ENCODE measurements at regions not wholly inside any gene's neighbourhood (a gene's known extent, or its start where the extent isn't known, plus 50 kb on each side); places are given as distances from the start of the nearest gene placed in this dataset.

GRCh38 chr4:126369076-126369475 lies 1054.3 kb downstream of the FAT4 start:
- Histone ChIP-seq H3K27me3 (ENCODE audit: insufficient read depth, insufficient read length) (no peaks in the 10 kb centered on the region), H3K9me3 (ENCODE audit: insufficient read depth, low read length) (no peaks in the 10 kb centered on the region), H3K36me3 (ENCODE audit: insufficient read depth, insufficient read length, low read length) (no peaks in the 10 kb centered on the region), H3K4me3 (ENCODE audit: insufficient read length, low read depth) (no peak overlapping the region), H3K9ac (ENCODE audit: insufficient read length, low read depth) (no peak overlapping the region), H3K4me1 (ENCODE audit: insufficient read depth, insufficient read length) (no peaks in the 10 kb centered on the region)
- no peak for TF ChIP-seq ZNF274 (IDR thresholded peaks at IDR 0.05; ENCODE audit: low read depth, low read length)
- no peak for TF ChIP-seq YY1 (IDR thresholded peaks at IDR 0.05; ENCODE audit: insufficient read depth, insufficient read length)
- no peak for TF ChIP-seq SUZ12 (IDR thresholded peaks at IDR 0.05; ENCODE audit: extremely low read depth, insufficient read depth, insufficient read length)
- DNase-seq (ENCODE audit: low read depth, low spot score): no peak

- Histone ChIP-seq H3K4me3 (ENCODE audit: insufficient read length, low read depth) (no peak overlapping the region), H3K9me3 (ENCODE audit: insufficient read depth, low read length) (no peaks in the 10 kb centered on the region), H3K27me3 (ENCODE audit: insufficient read depth, insufficient read length) (no peaks in the 10 kb centered on the region), H3K4me1 (ENCODE audit: insufficient read depth, insufficient read length) (no peaks in the 10 kb centered on the region), H3K9ac (ENCODE audit: insufficient read length, low read depth) (no peak overlapping the region), H3K36me3 (ENCODE audit: insufficient read depth, insufficient read length, low read length) (no peaks in the 10 kb centered on the region)
- DNase-seq (ENCODE audit: low read depth, low spot score): no peak
- TF ChIP-seq YY1 (IDR thresholded peaks at IDR 0.05; ENCODE audit: insufficient read depth, insufficient read length): no peak
- TF ChIP-seq SUZ12 (IDR thresholded peaks at IDR 0.05; ENCODE audit: extremely low read depth, insufficient read depth, insufficient read length): no peak
- TF ChIP-seq ZNF274 (IDR thresholded peaks at IDR 0.05; ENCODE audit: low read depth, low read length): no peak
Measured at GRCh38 chr4:126372634-126373033, 1057.9 kb downstream of the FAT4 start.

- H3K4me1 ChIP-seq (ENCODE audit: insufficient read depth, insufficient read length): no peaks in the 10 kb centered on the region
- H3K4me3 ChIP-seq (ENCODE audit: insufficient read length, low read depth): no peak overlapping the region
- no peak for DNase-seq (ENCODE audit: low read depth, low spot score)
- H3K27me3 ChIP-seq (ENCODE audit: insufficient read depth, insufficient read length): no peaks in the 10 kb centered on the region
- no peak for TF ChIP-seq YY1 (IDR thresholded peaks at IDR 0.05; ENCODE audit: insufficient read depth, insufficient read length)
- TF ChIP-seq SUZ12 (IDR thresholded peaks at IDR 0.05; ENCODE audit: extremely low read depth, insufficient read depth, insufficient read length): no peak
- TF ChIP-seq ZNF274 (IDR thresholded peaks at IDR 0.05; ENCODE audit: low read depth, low read length): no peak
- H3K9me3 ChIP-seq (ENCODE audit: insufficient read depth, low read length): no peaks in the 10 kb centered on the region
- H3K36me3 ChIP-seq (ENCODE audit: insufficient read depth, insufficient read length, low read length): no peaks in the 10 kb centered on the region
- no peak overlapping the region for H3K9ac ChIP-seq (ENCODE audit: insufficient read length, low read depth)
Measured at GRCh38 chr4:126375462-126376054, 1060.8 kb downstream of the FAT4 start.

DNA sequence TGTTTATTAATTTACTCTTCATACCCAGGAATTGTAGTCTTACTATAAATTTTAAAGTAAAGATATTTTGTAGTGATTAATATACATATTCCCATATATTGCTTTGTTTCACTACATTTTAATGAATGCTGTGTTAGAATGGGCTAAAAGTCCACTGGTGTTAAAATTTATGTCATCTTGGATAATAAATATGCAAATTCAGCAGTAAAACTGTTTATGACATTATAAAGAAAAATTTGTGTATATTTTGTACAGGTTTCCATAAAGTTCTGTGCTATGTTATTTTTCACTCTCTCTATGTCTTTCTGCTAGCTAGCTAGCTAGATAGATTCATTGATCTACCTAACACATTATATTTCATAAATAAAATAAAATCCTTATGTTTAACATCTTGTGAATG lies 1071.2 kb downstream of the FAT4 start:
- Histone ChIP-seq H3K4me1 (ENCODE audit: insufficient read depth, insufficient read length) (no peaks in the 10 kb centered on the region), H3K27me3 (ENCODE audit: insufficient read depth, insufficient read length) (no peaks in the 10 kb centered on the region), H3K4me3 (ENCODE audit: insufficient read length, low read depth) (no peak overlapping the region), H3K9me3 (ENCODE audit: insufficient read depth, low read length) (no peaks in the 10 kb centered on the region), H3K36me3 (ENCODE audit: insufficient read depth, insufficient read length, low read length) (no peaks in the 10 kb centered on the region), H3K9ac (ENCODE audit: insufficient read length, low read depth) (no peak overlapping the region)
- no peak for DNase-seq (ENCODE audit: low read depth, low spot score)
- no peak for TF ChIP-seq SUZ12 (IDR thresholded peaks at IDR 0.05; ENCODE audit: extremely low read depth, insufficient read depth, insufficient read length)
- TF ChIP-seq ZNF274 (IDR thresholded peaks at IDR 0.05; ENCODE audit: low read depth, low read length): no peak
- TF ChIP-seq YY1 (IDR thresholded peaks at IDR 0.05; ENCODE audit: insufficient read depth, insufficient read length): no peak

GRCh38 chr4:126386512-126386911 lies 1071.8 kb downstream of the FAT4 start:
- Histone ChIP-seq H3K36me3 (ENCODE audit: insufficient read depth, insufficient read length, low read length) (no peaks in the 10 kb centered on the region), H3K4me3 (ENCODE audit: insufficient read length, low read depth) (no peak overlapping the region), H3K4me1 (ENCODE audit: insufficient read depth, insufficient read length) (no peaks in the 10 kb centered on the region), H3K27me3 (ENCODE audit: insufficient read depth, insufficient read length) (no peaks in the 10 kb centered on the region), H3K9me3 (ENCODE audit: insufficient read depth, low read length) (no peaks in the 10 kb centered on the region), H3K9ac (ENCODE audit: insufficient read length, low read depth) (no peak overlapping the region)
- DNase-seq (ENCODE audit: low read depth, low spot score): no peak
- TF ChIP-seq SUZ12 (IDR thresholded peaks at IDR 0.05; ENCODE audit: extremely low read depth, insufficient read depth, insufficient read length) (no peak), ZNF274 (IDR thresholded peaks at IDR 0.05; ENCODE audit: low read depth, low read length) (no peak), YY1 (IDR thresholded peaks at IDR 0.05; ENCODE audit: insufficient read depth, insufficient read length) (no peak)

DNA sequence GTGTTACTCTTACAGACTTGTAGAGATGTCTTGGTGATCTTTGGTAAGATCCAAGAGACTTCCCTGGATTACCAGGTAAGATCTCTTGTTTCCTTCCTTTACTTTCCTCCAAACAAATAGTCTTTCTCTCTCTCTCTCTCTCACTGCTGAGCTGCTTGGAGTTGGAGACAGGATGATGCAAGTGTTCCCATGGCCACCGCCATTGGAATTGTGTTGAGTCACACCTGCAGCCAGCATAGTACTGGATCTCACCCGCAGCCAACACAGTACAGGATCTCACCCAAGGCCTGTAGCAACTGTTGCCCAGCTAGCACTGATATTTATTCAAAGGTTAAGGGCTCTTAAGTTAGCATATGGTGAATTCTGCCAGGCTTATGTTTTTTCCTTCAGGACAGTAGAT lies 1080.9 kb downstream of the FAT4 start:
- DNase-seq (ENCODE audit: low read depth, low spot score): no peak
- Histone ChIP-seq H3K9me3 (ENCODE audit: insufficient read depth, low read length) (no peaks in the 10 kb centered on the region; the same call in 1 of the 2 replicates), H3K36me3 (ENCODE audit: insufficient read depth, insufficient read length, low read length) (no peaks in the 10 kb centered on the region), H3K27me3 (ENCODE audit: insufficient read depth, insufficient read length) (no peaks in the 10 kb centered on the region), H3K4me1 (ENCODE audit: insufficient read depth, insufficient read length) (no peaks in the 10 kb centered on the region), H3K9ac (ENCODE audit: insufficient read length, low read depth) (no peak overlapping the region), H3K4me3 (ENCODE audit: insufficient read length, low read depth) (no peak overlapping the region)
- no peak for TF ChIP-seq SUZ12 (IDR thresholded peaks at IDR 0.05; ENCODE audit: extremely low read depth, insufficient read depth, insufficient read length)
- no peak for TF ChIP-seq ZNF274 (IDR thresholded peaks at IDR 0.05; ENCODE audit: low read depth, low read length)
- no peak for TF ChIP-seq YY1 (IDR thresholded peaks at IDR 0.05; ENCODE audit: insufficient read depth, insufficient read length)

DNA sequence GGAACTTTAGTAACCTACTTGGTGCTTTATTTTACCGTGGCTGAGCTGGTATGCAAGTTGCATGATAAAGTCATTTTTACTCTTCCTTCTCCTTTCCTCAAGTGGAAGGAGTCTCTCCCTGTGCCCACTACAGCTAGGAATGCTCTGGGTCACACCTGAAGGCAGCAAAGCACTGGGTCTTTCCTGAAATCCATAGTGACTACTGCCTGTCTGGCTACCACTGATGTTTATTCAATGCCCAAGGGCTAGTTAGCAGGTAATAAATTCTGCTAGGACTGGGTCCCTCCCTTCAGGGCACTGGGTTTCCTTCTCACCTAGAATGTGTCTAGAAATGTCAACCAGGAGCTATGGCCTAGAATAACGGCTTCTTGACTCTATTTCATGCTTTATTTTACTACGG lies 1081.4 kb downstream of the FAT4 start:
- TF ChIP-seq SUZ12 (IDR thresholded peaks at IDR 0.05; ENCODE audit: extremely low read depth, insufficient read depth, insufficient read length): no peak
- TF ChIP-seq YY1 (IDR thresholded peaks at IDR 0.05; ENCODE audit: insufficient read depth, insufficient read length): no peak
- TF ChIP-seq ZNF274 (IDR thresholded peaks at IDR 0.05; ENCODE audit: low read depth, low read length): no peak
- H3K27me3 ChIP-seq (ENCODE audit: insufficient read depth, insufficient read length): no peaks in the 10 kb centered on the region

More for the DNA sequence above, 1081.4 kb downstream of the FAT4 start:
- H3K36me3 ChIP-seq (ENCODE audit: insufficient read depth, insufficient read length, low read length): no peaks in the 10 kb centered on the region
- no peak overlapping the region for H3K4me3 ChIP-seq (ENCODE audit: insufficient read length, low read depth)
- no peaks in the 10 kb centered on the region for H3K4me1 ChIP-seq (ENCODE audit: insufficient read depth, insufficient read length)
- no peak for DNase-seq (ENCODE audit: low read depth, low spot score)
- no peaks in the 10 kb centered on the region; the same call in 1 of the 2 replicates for H3K9me3 ChIP-seq (ENCODE audit: insufficient read depth, low read length)
- no peak overlapping the region for H3K9ac ChIP-seq (ENCODE audit: insufficient read length, low read depth)
